GM18507 (cell line): ENCODE measurements at regions not wholly inside any gene's neighbourhood (a gene's known extent, or its start where the extent isn't known, plus 50 kb on each side); places are given as distances from the start of the nearest gene placed in this dataset.

Experiments
- DNase-seq: peaks from one replicate; pipeline ENCODE4 v3.0.0; 2011; ENCODE audit warnings: low read depth; ENCODE audit not compliant: insufficient read length; ENCODE audit errors: extremely low spot score
- FAIRE-seq: peaks from 2 replicates; lab custom pipeline; 2011; peaks lifted over from hg19 to GRCh38; lab: Jason Lieb, UNC

GRCh38 chr13:64441740-64442139 lies 2788.4 kb downstream of the PCDH9 start:
- FAIRE-seq, result no peak
- no peak for DNase-seq

- no peak for FAIRE-seq
- DNase-seq, result no peak
Measured at GRCh38 chr13:64438084-64438483, 2792.1 kb downstream of the PCDH9 start.

- FAIRE-seq (no peak), DNase-seq (no peak)
Measured at GRCh38 chr13:64429691-64430090, 2800.4 kb downstream of the PCDH9 start.

DNA sequence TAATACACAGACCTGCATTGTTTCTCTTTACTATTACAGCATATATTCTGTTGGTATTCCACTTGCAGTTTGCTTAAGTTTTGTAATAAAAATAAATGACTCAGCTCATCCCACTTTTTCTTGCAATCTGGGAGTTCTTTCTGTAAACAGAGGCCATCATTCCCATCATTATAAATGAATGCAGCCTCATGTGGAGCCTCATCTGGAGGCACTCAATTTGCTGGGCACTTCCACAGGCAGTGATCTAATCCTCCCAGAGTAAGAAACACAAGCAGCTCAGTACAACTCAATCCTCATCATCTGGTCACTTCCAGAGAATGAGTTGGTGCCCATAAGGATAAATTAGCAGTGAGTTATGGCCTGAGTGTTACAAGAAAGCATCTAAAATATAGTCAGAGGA lies 2801.9 kb downstream of the PCDH9 start:
- FAIRE-seq (no peak), DNase-seq (no peak)

DNA sequence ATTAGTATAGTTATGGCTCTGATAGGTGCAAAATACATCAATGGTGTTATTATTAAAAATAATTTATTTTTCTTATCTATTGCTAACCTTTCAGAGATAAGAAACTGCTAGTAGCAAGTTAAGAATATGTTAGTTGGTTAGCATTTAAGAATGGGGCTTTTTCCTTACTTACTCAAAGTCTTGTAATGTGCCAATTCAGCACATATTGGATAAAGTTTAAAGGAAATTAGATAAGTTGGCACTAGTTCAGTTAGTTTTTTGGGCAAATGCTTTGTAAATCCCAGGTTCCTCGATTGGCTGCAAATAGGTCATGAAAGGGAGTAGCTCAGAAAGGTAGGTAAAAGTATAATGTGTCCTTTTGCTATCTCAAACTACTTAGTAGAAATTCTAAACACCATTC lies 2806.7 kb downstream of the PCDH9 start:
- no peak for FAIRE-seq
- no peak for DNase-seq

DNA sequence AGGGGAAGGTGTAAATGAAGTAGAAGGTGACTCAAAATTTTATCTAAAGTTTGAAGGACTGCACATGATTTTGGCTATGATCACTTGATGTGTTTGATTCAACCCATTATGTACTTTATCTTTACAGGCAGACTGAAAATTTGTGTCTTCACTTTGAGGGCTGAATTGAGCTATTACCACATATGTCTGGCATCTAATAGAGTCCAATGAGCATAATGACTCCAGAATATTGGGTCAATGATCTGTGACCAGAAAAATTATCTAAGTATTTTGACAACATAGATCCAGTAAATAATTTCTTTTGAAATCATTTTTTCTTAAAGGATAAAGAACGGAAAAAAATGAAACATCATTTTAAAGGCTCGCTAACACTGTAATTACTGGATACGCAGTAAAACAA lies 2810.0 kb downstream of the PCDH9 start:
- FAIRE-seq, result no peak

GRCh38 chr13:64417581-64417980 lies 2812.6 kb downstream of the PCDH9 start:
- FAIRE-seq (no peak), DNase-seq (no peak)

More for the DNA sequence above, 2810.0 kb downstream of the PCDH9 start:
- no peak for DNase-seq

DNA sequence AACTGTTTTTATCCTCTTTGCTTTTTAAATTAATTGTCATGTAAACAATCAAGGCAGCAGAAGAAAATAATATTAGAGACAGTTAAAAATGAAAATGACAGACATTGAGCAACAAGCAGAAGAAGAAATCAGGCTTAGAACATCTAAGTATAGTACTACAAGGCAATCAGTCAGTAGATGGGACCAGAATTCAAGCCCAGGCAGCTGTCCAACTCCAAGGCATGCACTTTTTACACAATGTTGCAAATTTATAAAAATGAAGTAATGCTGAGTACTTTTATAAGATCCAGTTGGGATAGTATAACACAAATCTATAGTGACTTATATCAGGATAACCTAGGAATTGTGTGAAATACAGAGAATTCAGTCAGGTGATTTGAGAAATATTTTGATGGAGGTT lies 2815.8 kb downstream of the PCDH9 start:
- DNase-seq (no peak), FAIRE-seq (no peak)

DNA sequence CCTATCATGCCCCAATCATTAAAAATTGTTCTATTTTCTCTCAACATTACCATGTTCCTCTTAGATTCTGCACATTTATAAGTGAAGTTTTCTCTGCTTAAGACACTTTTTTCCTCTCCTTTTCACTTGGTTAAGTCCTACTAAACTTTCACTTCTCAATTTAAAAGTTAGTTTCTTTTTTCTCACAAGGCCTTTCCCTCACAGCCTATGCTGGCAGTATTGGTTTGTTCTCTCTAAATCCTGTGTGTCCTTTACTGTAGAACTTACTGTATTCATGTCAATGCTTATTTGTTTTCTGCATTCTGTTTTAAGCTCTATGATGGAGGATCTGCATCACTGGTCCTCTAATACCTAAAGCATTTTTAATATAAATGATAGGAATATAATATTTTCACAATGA lies 2816.6 kb downstream of the PCDH9 start:
- FAIRE-seq, result no peak
- DNase-seq, result no peak

GRCh38 chr13:64410276-64411053 lies 2819.7 kb downstream of the PCDH9 start:
- FAIRE-seq (no peak), DNase-seq (no peak)

- no peak for FAIRE-seq
Measured at GRCh38 chr13:64397701-64398100, 2832.4 kb downstream of the PCDH9 start.

DNA sequence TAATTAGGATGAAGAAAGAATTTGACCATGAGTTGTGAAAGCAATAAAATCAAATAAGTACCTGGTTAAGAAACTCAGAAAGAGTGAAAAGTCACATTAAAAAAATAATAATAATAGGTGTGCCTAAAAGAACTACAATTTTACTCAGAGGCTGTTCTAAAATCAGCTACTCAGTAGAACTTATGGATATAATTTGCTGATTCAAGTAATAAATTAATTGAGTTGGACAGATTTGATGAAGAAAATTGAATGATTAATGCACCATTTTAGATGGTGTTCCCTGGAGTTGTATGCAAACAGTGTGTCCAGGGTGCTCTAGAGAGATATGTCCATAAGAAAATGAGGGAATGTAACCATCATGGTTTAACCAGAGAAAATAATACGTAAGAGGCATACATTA lies 2852.5 kb downstream of the PCDH9 start:
- no peak for FAIRE-seq

More at GRCh38 chr13:64397701-64398100, 2832.4 kb downstream of the PCDH9 start:
- DNase-seq, result no peak

DNA sequence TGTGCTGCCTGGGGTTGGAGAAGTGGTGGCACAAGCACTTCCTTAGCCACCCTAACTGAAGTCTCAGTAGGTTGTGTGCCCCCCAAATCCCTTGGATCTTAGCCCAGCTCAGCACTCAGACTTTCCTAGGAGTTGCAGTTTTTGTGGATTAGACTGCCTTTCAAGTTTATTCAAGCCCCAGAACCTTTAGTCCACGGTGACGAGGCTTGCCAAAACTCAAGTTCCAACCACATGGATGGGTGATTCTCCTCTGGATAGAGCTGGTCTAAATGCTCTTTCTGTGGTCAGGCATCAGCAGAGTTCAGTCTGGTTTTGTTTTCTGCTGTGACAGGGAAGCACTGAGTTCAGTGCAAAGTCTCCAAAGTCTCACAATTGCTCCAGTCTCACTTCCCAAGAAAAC lies 2858.7 kb downstream of the PCDH9 start:
- no peak for FAIRE-seq
- no peak for DNase-seq

More for the DNA sequence above, 2852.5 kb downstream of the PCDH9 start:
- no peak for DNase-seq

DNA sequence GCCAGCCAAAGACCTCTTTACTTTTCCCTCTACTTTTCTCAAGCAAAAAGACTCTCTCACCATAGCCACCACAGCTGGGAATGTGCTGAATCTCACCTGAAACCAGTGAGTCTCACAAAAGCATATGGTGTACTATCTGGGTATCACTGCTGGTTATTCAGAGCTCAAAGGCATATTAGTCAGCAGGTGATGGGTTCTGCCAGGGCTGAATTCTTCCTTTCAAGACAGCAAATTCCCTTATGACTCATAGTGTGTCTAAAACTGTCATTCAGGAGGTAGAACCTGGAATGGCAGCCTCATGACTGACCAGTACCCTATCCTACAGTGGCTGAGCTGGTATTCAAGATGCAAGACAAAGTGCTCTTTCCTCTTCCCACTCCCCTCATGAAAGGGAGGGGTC lies 2859.1 kb downstream of the PCDH9 start:
- FAIRE-seq (no peak), DNase-seq (no peak)

GRCh38 chr13:64369121-64369520 lies 2861.0 kb downstream of the PCDH9 start:
- DNase-seq (no peak), FAIRE-seq (no peak)

GRCh38 chr13:64362564-64362963 lies 2867.6 kb downstream of the PCDH9 start:
- FAIRE-seq (no peak), DNase-seq (no peak)

DNA sequence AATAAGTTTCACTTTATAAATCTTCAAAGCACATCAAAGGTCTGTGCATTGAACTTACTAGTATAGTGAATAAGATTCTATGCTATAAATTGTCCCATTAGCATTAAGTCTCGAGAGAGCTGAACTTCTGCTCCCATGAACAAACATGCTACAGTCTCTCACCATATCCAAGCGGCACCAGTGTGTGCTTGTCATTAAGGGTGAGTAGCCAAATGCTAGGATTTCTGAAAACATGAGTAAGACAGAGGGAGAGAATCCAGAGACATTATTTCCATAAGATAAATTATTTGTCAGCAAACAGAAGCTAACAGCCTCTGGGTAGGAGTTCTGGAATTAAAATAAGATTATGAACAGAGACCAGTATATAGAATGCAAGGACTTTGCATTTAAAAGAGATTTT lies 2882.5 kb downstream of the PCDH9 start:
- DNase-seq (no peak), FAIRE-seq (no peak)

DNA sequence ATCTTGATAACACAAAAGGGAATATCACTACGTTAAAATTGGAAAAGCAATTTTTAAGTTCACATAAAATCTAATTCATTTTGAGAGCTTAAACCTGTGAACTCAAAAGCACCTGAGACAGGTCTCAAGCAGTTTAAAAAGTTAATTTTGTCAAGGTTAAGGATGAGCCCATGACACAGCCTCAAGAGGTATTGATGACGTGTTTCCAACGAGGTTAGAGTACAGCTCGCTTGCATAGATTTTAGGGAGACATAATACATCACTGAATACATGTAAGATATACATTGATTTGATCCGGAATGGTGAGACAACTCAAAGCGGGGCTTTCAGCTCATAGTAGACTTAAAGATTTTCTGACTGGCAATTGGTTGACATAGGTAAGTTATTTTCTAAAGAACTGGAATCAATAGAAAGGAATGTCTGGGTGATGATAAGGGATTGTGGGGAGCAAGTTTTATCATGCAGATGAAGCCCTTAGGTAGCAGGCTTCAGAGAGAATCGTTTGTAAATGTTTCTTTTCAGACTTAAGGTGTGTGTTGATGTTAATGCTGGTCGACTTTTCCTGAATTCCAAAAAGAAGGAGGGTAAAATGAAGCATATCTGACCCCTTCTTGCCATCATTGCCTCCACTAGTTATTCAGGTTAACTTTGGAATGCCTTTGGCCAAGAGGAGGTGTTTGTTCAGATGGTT lies 2890.6 kb downstream of the PCDH9 start:
- DNase-seq, result no peak
- FAIRE-seq, result no peak

GRCh38 chr13:64338671-64339070 lies 2891.5 kb downstream of the PCDH9 start:
- DNase-seq, result no peak
- FAIRE-seq, result no peak

- no peak for FAIRE-seq
- DNase-seq, result no peak
Measured at GRCh38 chr13:64333888-64334287, 2896.2 kb downstream of the PCDH9 start.

DNA sequence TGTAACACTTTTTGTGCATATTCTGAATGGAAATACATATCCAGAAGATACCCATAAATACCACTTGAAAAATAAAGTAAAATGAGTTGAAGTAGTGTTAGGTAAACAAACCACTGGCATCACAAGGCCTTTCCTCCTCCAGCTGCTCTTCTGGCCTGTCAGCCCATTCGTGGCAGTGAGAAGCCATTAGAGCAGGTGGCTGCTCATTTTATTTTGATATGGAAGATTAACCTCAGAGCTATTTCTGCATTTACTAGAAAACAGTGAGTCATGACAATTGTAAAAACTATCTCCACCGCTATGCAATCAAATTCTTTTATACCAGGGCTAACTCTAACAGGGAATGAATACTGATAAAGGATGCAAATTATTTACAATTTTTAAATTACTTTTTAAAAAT lies 2898.1 kb downstream of the PCDH9 start:
- FAIRE-seq (no peak), DNase-seq (no peak)
